Karpas-422 (cell line): ENCODE measurements at regions not wholly inside any gene's neighbourhood (a gene's known extent, or its start where the extent isn't known, plus 50 kb on each side); places are given as distances from the start of the nearest gene placed in this dataset. TPM values are rescaled to one million over a fixed set of nuclear protein-coding genes. Genes with fewer than 3 reads are reported as not detected.

Experiments used
- DNase-seq: peaks from one replicate; pipeline ENCODE4 v3.0.0-alpha.2; 2015
- H2AFZ ChIP-seq: fragments of 200-600 bp; sonication (generic); 2 replicates; pipeline ENCODE4 v1.6.1; 2014; ENCODE audit warnings: antibody characterized with exemption, low read length, mixed read lengths
- H3K27ac ChIP-seq: fragments of 200-600 bp; sonication (generic); 2 replicates; pipeline ENCODE4 v1.5.1; 2014; ENCODE audit warnings: mild to moderate bottlenecking, low read length, moderate library complexity
- H3K27me3 ChIP-seq: fragments of 200-600 bp; sonication (generic); 2 replicates; pipeline ENCODE4 v1.6.1; 2014; ENCODE audit warnings: low read length, mixed read lengths
- H3K36me3 ChIP-seq: fragments of 200-600 bp; sonication (generic); 2 replicates; pipeline ENCODE4 v1.6.1; 2014; ENCODE audit warnings: low read length, mixed read lengths; ENCODE audit not compliant: insufficient read depth
- H3K4me1 ChIP-seq: fragments of 200-600 bp; sonication (generic); 2 replicates; pipeline ENCODE4 v1.6.1; 2014; ENCODE audit warnings: mild to moderate bottlenecking, low read length, mixed read lengths
- H3K4me2 ChIP-seq: fragments of 200-600 bp; sonication (generic); 2 replicates; pipeline ENCODE4 v1.6.1; 2014; ENCODE audit warnings: low read length, low read depth, mild to moderate bottlenecking; ENCODE audit not compliant: poor library complexity, severe bottlenecking
- H3K4me3 ChIP-seq: fragments of 200-600 bp; sonication (generic); 2 replicates; pipeline ENCODE4 v1.5.1; 2014; ENCODE audit warnings: mild to moderate bottlenecking, antibody characterized with exemption, low read length, mixed read lengths
- H3K79me2 ChIP-seq: fragments of 200-600 bp; sonication (generic); 2 replicates; pipeline ENCODE4 v1.6.1; 2014; ENCODE audit warnings: mild to moderate bottlenecking, low read length, mixed read lengths
- H3K9ac ChIP-seq: fragments of 200-600 bp; sonication (generic); 2 replicates; pipeline ENCODE4 v1.6.0; 2014; ENCODE audit warnings: low read length
- H3K9me2 ChIP-seq: fragments of 200-600 bp; sonication (generic), shearing (Covaris generic); replicated peaks from 2 replicates; pipeline ENCODE4 v1.6.0; 2014; ENCODE audit warnings: mild to moderate bottlenecking, low read length, moderate library complexity; ENCODE audit not compliant: insufficient read depth
- H3K9me3 ChIP-seq: fragments of 300-700, 200-600 bp; sonication (generic); 2 replicates; pipeline ENCODE4 v1.6.1; 2014; ENCODE audit warnings: low read length, mixed read lengths
- H4K20me1 ChIP-seq: fragments of 200-600 bp; sonication (generic); 2 replicates; pipeline ENCODE4 v1.6.1; 2014; ENCODE audit warnings: mild to moderate bottlenecking, antibody characterized with exemption, low read length, low read depth; ENCODE audit not compliant: insufficient read depth
- small RNA-seq: library from RNA; depleted of rRNA; stranded (forward); fragments of <200 nt; gene quantifications from one replicate; pipeline ENCODE3, GENCODE V24; 2014

DNA sequence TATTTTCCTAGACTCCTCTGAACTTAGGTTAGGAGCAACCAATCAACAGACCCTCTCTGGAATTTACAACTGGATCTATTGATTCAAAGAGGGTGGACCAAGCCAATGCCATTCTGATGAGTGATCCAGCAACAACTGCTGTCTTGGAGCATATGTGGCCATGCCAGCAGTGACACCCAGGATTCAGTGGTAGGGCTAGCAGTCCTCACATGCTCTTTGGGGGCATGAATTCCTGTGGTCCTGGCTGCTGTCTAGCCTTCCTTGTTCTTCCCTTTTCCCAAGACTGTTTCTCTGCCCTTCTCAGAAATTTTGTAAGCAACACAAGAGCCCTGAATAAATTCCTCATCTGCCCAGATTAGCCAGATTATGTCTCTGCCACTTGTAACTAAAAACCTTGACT lies 61.5 kb upstream of the GATB start:
- Histone ChIP-seq H3K4me1 (no peaks in the 10 kb centered on the region; the same call in 1 of the 2 replicates), H3K27me3 (no peaks in the 10 kb centered on the region; the same call in 1 of the 2 replicates), H3K36me3 (no peaks in the 10 kb centered on the region), H4K20me1 (no peaks in the 10 kb centered on the region), H3K9ac (no peak overlapping the region), H3K4me2 (no peak overlapping the region), H3K9me2 (no peaks in the 10 kb centered on the region), H3K79me2 (no peaks in the 10 kb centered on the region), H2AFZ (no peak overlapping the region), H3K27ac (no peak overlapping the region), H3K4me3 (no peak overlapping the region), H3K9me3 (no peaks in the 10 kb centered on the region)
- DNase-seq, result no peak

- Histone ChIP-seq H3K27me3 (no peaks in the 10 kb centered on the region; the same call in 1 of the 2 replicates), H3K4me1 (no peaks in the 10 kb centered on the region; the same call in 1 of the 2 replicates), H3K9me2 (no peaks in the 10 kb centered on the region), H3K27ac (no peak overlapping the region), H3K4me3 (no peak overlapping the region), H3K4me2 (no peak overlapping the region), H2AFZ (no peak overlapping the region), H4K20me1 (no peaks in the 10 kb centered on the region), H3K9me3 (no peaks in the 10 kb centered on the region), H3K36me3 (no peaks in the 10 kb centered on the region), H3K9ac (no peak overlapping the region), H3K79me2 (no peaks in the 10 kb centered on the region)
- DNase-seq, result no peak
Observed at GRCh38 chr4:151820004-151820403, 59.2 kb upstream of the GATB start.

- no peak overlapping the region for H3K9ac ChIP-seq
- no peak overlapping the region for H3K27ac ChIP-seq
- H3K27me3 ChIP-seq, result no peaks in the 10 kb centered on the region
- H3K79me2 ChIP-seq, result no peaks in the 10 kb centered on the region
- no peak overlapping the region for H3K4me3 ChIP-seq
- H3K36me3 ChIP-seq, result no peaks in the 10 kb centered on the region
- no peaks in the 10 kb centered on the region for H4K20me1 ChIP-seq
- DNase-seq, result no peak
- no peaks in the 10 kb centered on the region for H3K4me1 ChIP-seq
- H3K4me2 ChIP-seq, result no peak overlapping the region
- H3K9me2 ChIP-seq, result no peaks in the 10 kb centered on the region
- no peaks in the 10 kb centered on the region for H3K9me3 ChIP-seq
- H2AFZ ChIP-seq, result no peak overlapping the region
Observed at GRCh38 chr4:151811403-151811802, 50.6 kb upstream of the GATB start.

Small RNA genes lying in the stretch of these regions (small RNA-seq; reads per million reads assigned to genes)
- not detected for gene RN7SL446P
- gene RNA5SP169, result not detected
